ENCODE measurements at regions not wholly inside any gene's neighbourhood (a gene's known extent, or its start where the extent isn't known, plus 50 kb on each side); places are given as distances from the start of the nearest gene placed in this dataset.

DNA sequence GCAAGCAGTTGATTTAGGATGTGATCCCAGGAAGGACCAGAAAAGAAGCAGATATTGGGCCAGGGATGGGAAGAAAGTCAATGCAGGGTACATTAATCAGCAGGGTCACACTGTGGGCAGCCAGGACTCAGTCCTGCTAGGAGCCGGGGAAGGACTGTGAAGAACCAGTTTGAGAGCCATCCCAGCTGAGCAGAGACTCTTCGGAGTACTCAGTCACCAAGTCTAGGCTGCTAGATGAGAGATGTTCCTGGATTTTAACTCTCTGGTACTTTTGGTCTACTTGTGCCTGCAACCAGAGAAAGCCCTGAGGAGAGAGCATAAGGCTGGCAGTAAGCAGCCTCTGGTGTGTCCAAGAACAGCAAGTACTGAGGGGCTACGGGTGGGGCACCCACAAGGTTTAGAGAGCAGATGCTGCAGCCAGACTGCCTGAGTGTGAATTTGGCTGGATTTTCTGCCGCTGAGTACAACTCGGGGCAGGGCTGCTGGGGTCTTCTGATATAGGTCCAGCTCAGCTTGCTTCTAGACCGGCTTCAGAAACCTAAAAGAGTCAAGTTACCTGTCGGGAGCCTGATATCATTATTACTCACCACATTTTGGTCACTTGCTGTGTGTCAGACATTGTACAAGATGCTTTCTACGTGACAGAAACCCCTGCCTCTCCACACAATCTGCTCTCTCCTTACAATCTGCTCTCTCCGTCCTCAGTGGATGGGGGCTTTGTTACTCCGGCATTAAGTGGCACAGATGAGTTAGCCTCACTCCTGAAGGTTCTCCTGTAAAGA, 250.2 kb upstream of the GAS1 start:
- TF ChIP-seq, protein P1, sequence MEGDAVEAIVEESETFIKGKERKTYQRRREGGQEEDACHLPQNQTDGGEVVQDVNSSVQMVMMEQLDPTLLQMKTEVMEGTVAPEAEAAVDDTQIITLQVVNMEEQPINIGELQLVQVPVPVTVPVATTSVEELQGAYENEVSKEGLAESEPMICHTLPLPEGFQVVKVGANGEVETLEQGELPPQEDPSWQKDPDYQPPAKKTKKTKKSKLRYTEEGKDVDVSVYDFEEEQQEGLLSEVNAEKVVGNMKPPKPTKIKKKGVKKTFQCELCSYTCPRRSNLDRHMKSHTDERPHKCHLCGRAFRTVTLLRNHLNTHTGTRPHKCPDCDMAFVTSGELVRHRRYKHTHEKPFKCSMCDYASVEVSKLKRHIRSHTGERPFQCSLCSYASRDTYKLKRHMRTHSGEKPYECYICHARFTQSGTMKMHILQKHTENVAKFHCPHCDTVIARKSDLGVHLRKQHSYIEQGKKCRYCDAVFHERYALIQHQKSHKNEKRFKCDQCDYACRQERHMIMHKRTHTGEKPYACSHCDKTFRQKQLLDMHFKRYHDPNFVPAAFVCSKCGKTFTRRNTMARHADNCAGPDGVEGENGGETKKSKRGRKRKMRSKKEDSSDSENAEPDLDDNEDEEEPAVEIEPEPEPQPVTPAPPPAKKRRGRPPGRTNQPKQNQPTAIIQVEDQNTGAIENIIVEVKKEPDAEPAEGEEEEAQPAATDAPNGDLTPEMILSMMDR (IDR thresholded peaks at IDR 0.05) = no peak
- no peak for TF ChIP-seq POLR2A (IDR thresholded peaks at IDR 0.05)
